ENCODE measurements at regions not wholly inside any gene's neighbourhood (a gene's known extent, or its start where the extent isn't known, plus 50 kb on each side); places are given as distances from the start of the nearest gene placed in this dataset.

DNA sequence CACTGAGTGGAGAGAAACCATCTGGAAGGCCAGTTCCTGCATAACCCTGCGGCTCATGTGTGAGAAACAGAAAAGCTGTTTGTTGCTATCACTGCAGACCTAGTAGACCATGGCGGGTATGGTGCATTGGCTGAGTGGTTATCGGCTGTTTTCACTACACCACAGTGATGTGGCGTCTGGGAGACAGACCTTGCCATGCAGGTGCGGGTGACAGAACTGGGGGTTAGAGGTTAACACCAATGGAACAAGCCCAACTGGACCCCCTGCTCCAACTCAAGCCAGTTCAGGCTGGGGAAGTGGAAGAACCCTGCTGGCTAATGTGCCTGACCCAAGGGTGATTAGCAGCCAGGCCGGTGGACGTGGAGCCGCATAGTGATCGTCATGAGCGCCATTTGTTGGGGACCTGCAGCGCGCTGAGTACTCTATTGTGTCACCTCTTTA, 91.9 kb downstream of the IRF8 start:
- DNase-seq: no peak

DNA sequence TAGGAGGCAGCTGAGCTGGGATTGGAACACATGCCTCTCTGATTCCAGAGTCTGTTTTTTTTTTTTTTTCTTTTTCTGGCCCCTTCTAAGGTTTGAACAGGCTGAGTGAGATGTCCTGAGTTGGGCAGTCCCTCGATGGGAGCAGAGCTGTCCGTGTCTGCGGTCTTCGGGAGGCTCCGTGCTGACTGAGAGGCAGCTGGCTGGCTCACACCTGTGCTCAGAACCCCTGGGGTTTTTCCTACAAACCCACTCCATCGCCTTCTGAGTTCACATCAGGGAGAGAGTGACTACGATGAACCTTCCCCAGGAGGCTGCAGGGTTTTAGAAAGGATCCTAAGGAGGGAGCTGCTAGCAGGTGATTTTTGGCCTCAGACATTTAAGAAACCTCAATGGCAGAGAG, 92.5 kb downstream of the IRF8 start:
- no peak for DNase-seq

GRCh38 chr16:85991856-85992255, 92.9 kb downstream of the IRF8 start:
- DNase-seq: no peak

DNA sequence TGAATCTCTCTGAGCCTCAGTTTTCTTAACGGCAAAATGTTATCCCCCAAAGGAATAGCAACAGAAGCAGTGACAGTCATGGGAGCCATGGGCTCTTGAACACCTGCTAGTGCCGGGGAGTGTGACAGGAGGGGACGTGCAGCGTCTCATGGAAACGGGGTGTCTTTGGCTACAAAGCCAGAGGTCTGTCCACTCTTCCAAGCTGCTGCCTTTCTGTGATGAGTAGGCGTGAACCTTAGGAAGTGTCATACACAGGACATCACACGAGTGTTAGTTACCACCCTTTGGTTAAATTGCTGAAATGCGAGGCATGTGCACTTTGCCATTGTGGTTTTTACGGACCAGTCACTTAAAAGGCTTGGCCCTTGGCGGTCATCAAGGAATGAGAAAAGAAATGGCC, 93.4 kb downstream of the IRF8 start:
- no peak for DNase-seq

- DNase-seq: no peak
Observed at GRCh38 chr16:85992779-85993178, 93.8 kb downstream of the IRF8 start.

GRCh38 chr16:85994492-85995490, 95.8 kb downstream of the IRF8 start:
- DNase-seq: no peak

- no peak for DNase-seq
Observed at GRCh38 chr16:85995541-85996423, 96.8 kb downstream of the IRF8 start.

- no peak for DNase-seq
Observed at GRCh38 chr16:85996843-85997242, 97.9 kb downstream of the IRF8 start.

- no peak for DNase-seq
Observed at GRCh38 chr16:85998171-85998867, 99.4 kb downstream of the IRF8 start.

DNA sequence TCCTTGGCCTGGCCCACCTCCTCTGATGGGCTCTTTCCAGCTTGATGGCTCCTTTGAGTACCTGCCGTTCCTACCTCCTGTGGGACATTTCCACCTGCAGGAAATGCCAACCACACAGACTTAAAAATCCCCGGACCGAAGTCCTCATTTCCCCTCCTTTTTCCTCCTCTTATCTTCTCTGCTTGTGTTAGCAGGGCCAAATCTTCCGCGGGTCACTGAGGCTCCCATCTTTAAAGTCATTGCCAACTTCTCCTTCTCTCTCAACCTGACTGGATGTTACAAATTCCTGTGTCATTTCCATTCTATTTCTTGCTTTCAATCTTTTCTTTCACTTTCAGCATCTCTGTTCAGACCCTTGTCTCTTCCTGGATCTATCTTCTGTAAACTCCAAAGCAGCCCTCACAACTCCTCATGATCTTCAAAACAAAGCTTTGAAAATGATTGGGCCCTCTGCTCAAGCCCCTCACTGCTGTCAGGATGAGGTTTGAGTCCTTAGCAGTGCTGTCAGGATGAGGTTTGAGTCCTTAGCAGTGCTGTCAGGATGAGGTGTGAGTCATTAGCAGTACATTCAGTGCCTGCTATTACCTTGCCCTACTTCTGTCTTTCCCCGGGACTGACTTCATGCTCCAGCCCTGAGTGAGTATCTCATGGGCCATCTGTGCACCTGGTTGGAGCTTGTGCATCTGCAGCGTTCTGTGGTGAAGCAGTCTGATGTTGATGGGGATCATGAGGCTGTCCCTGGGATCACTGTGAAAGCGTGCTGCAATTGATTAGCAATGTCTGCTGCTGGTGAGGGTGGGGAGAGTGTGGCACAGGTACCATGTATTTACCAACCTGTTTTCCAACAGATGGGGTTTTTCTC, 100.1 kb downstream of the IRF8 start:
- DNase-seq: no peak

- no peak for DNase-seq
Observed at GRCh38 chr16:85999778-86000177, 100.8 kb downstream of the IRF8 start.

DNA sequence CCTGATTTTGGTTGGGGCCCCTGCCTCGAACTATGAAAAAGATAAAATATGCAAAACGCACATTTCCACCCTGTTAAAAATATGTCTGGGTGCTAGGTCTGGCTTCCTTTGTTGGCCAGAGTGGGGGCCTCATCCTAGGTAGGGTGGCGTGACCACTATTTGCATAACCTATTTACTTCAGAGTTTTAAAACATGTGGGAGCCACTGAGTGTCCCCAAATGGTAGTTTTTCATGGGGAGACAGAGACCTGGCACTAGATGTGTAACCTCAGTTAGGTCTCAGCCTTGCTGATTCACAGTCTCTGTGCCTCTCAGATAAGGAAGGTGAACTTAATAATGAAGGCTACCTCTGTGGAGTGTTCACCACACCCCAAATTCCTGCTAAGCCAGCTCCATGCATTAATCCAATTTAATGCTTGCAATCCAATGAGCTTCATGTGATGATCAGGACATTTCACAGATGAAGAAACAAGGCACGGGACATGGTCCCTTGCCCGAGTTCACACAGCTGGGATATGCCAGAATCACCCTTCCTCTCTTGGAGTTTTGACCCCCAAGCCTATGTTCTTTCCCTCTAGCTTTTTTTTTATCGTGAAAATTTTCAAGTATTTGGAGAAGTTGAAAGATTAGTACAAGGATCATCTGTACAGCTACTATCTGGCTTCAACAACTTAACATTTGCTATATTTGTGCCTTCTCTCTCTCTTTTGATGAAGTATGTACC, 103.4 kb downstream of the IRF8 start:
- DNase-seq: no peak

- no peak for DNase-seq
Observed at GRCh38 chr16:86007524-86007923, 108.6 kb downstream of the IRF8 start.

DNA sequence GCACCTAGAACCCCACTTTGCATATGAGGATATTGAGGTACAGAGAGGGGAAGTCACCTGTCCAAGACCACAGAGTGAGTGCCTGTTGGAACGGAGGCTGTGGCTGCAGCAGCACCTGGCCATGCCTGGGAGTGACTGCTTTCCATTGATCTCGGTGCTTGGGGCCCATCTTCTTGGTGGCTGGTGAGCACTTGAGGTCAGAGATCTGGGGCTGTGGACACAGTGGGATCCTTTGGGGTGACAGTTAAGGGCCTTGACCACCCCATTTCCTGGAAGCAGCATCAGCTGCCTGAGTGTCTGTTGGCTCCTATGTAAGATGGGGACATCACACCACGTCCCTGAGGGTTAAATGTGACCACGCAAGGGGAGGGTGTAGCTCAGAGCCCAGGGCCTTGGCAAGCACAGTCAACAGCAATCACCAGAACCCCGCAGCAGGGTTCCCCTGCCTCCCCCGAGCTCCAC, 111.7 kb downstream of the IRF8 start:
- DNase-seq: no peak

GRCh38 chr16:86011532-86011931, 112.6 kb downstream of the IRF8 start:
- no peak for DNase-seq

DNA sequence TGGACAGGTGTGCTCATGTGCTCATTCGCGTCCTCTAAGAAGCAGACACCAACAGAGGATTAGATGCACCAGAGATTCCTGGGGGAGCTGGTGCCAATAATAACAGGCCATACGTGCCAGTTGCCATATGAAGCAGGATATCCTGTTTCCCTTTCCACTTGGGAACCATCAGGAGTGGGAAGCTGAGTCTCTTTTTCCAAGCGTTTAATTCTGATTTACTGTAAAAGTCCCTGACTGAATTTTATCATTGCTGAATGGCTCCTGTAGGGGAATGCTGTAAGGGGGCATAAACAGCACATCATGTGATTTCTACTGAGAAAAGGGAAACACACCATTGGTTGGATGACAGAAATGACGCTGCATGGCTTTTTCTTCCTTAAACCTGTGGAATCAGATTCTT, 113.3 kb downstream of the IRF8 start:
- no peak for DNase-seq

DNA sequence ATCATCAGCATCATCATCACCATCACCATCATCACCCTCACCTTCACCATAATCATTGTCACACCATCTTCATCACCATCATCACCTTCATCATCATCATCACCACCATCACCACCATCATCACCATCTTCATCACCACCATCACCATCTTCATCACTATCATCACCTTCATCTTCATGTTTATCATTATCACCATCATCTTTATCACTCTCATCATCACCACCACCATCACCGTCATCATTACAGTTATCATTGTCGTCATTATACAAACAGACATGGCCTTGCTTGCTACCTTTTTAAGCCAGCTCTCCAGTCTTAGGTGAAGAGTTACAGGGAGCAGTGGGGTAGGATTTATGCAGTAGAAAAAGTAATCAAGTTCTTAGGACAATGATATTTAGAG, 114.9 kb downstream of the IRF8 start:
- no peak for DNase-seq

DNA sequence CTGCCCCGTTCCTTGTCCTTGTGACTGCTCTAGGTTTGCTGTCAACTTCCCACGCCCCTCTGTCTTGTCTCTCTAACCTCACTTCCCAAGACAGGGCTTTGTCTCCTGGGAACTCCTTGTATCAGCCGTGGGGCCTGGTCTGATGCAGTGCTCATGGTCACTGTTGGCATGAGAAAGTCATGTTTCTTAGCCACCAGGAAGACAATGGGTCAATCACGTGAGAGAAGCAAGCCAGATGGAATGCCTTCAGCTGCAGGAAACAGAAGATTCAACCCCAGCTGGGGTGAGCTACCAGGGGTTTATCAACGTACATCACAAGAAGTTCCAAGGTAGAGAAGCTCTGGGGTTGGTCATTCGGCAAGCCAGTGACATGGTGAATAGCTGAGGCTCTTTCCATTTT, 116.6 kb downstream of the IRF8 start:
- DNase-seq: no peak

DNA sequence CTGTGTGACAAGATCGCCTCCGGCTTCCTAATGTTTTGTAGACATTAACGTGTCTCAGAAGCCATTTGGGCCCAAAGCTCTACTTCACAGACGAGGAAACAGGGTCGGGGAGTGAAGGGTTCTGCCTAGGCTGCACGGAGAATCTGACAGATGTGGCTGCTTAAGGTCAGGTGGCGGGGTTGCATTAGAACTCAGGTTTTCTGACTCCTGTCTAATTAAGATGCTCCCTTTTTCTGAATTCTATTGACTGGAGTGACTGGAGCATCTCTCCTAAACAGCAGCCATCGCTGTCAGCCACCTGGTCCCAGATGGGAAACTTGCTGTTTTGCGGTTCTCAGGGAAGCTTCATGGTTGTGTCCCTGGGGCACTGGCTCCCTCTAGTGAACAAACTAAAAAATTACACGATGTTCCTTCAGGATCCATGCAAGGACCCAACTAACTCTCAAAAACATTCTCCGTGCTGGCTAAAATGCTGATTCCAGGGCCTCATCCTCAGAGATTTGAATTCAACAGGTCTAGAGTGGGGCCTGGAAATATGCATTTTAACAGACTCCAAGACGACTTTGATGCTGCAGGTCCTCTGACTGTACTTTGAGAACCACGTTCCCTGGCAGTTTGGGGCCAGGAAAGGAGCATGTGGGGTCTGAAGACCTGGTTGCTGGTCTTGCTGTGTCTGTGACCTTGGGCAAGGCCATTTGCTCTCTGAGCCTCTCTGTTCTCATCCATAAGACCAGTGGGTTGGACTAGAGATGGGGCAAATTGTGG, 117.4 kb downstream of the IRF8 start:
- DNase-seq: peak; percentile 52

DNA sequence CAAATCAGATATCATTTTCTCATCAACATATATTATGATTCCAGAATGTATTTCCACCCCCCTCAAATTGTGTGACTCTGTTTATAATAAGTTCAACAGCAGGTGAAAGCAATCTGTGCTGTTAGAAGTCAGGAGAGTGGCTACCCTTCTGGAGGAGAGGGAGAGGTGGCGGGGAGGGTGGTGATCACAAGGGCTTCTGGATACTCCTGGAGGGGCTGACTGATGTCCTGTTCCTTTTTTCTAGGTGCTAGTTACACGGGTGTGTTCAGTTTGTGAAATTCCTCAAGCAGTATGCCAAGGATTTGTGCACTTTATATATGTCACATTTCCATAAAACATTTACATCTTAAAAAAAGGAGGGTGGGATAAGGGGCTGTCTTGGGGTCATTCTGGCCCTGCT, 119.1 kb downstream of the IRF8 start:
- no peak for DNase-seq
